NCI-H2227 (cell line): ENCODE measurements at regions not wholly inside any gene's neighbourhood (a gene's known extent, or its start where the extent isn't known, plus 50 kb on each side); places are given as distances from the start of the nearest gene placed in this dataset.

Experiments used
- DNase-seq: peaks from one replicate; lab custom pipeline; 2025; ENCODE audit not compliant: unreplicated experiment; lab: John Stamatoyannopoulos, UW

DNA sequence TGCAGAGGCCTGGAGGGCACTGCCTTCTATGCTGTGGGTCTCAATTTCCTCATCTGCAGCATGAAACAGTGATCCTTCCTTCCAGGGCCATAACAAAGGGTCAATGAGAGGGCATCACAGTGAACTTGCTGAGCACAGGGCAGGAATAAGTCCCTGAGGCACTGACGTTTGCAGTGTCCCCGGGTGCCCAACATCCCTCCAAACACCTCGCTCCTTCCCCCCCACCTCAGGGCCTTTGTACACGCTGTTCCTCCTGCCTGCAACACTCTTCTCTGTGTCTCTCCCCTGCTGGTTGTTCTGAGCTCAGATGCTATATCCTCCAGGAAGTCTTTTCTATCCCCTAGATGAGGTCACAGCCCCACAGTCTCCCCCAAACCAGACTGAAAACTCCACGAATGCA lies 59.7 kb upstream of the TCF20 start:
- DNase-seq, result no peak

DNA sequence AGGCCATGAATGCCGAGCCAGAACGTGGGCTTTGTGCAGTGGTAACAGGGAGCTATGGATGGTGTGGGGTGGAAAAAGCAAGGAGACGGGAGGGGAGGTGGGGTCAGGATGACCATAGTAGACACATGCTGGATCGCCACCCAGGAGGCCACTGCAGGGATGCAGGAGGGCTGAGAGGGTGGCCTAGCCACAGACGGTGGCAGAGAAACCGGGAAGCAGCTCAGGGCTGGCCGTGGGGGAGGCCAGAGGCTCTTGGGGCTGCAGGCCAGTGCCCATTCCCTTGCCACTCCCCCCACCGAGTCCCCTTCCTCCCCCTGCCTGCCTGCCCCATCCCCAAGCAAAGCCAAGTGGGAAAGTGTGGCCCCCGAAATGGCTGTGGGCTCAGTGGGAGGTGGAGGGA lies 59.1 kb upstream of the TCF20 start:
- no peak for DNase-seq

DNA sequence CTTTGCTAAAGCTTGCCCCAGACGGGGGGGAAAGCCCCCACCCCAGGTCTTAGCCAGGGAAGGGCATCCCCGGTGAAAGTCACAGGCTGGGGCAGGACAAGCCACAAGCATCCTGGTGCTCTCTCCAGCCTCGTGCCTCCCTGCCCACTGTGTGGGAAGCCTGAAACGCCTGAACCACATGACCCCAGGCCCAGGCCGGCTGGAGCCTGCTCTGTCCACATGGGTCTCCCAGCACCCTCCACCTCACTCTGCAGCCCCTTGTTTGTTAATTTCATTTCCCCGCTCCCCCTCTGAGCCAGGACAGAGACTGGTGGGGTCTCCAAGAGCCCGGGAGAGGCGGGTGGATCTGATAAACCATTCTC lies 58.3 kb upstream of the TCF20 start:
- no peak for DNase-seq

DNA sequence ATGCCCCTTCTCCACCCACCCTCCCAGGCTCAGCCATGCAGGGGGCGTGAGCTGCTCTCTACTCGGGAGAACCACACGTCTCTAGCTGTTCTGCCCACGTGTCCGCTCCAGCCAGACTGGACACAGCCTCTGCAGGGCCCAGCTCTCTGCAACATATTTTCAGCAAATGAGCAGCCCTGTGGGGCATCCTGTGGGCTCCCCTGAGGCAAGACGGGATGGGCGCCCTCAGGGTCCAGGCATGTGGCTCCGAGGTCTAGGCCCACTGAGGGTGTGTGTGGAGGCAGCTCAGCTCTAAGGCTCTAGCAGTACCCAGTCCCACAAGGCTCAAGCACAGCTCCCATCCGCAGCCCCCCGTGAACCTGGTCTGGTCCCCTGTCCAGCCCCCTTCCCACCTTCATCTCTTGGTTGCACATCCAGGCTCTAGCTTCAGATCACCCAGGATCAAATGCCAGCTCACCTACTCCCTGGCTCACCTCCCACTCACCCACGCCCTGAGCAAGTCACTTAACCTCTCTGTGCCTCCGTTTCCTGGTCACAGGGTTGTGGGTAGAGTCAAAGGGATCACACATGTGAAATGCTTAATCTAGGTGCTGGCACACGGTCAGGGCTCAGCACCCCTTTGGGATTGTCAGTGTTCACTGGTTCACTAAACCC lies 57.8 kb upstream of the TCF20 start:
- DNase-seq, result no peak

DNA sequence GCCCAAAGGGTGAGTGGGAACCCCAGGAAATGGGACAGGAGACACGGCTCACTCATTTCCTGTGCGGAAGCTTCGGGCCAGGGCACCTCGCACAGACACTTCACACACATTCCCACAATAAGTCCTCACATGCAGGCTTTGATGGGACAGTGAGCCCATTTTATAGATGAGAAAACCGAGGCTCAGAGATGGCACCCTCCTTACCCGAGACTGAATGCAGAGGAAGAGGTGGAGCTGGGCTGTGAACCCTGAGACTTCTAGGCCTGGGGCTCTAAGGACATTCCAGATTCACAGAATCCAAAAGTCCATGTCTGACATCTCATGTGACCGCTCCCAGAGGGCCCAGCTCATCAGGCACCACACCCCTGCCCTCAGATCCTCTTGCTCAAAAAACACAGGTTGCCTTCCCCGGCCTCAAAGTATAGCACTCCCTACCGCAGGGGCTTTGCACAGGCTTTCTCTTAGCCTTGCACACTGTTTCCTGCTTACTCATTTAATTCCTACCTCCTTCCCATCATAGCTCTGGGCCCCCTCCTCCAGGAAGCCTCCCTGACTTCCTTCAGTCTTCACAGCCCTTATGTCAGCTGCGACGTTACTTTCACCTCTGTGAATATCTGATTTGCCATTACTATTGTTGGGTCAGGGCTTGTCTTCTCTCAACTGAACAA lies 57.1 kb upstream of the TCF20 start:
- DNase-seq, result no peak

DNA sequence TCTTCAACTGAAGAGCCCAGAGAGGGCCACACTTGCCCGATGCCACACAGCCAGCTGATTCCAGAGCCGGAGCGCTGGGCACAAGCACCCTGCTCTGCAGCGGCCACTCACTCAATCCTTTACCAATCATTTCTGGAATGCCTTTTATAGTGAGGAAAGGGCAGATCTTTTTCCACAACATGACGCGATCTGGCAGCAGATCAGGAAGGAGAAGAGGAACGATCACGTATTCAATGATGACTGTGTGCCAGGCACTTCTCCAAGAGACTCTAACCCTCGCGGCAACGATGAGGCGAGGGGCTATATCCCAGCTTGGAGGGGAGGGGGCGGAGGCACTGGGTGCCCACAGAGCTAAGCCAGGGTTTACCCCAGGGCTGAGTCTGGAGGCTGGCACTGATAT lies 56.3 kb upstream of the TCF20 start:
- DNase-seq, result no peak

DNA sequence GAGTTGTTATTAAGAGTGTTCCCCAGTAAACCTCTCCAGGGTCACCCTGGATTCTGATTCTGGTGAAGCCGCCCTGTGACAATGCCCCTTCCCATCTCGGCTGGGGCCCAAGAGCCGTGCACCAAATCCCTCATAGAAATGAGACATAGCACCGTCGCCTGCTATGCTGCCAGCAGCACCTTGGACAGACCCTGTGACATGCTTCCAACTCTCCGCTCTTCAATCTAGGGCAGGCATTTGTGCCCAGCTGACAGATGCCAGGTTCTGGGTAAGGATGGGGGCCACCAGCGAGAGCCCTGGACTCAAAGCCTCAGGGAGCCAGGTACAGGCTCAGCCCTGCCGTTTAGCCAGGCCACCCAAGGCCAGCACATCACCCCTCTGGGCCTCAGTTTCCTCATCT lies 55.8 kb upstream of the TCF20 start:
- no peak for DNase-seq

DNA sequence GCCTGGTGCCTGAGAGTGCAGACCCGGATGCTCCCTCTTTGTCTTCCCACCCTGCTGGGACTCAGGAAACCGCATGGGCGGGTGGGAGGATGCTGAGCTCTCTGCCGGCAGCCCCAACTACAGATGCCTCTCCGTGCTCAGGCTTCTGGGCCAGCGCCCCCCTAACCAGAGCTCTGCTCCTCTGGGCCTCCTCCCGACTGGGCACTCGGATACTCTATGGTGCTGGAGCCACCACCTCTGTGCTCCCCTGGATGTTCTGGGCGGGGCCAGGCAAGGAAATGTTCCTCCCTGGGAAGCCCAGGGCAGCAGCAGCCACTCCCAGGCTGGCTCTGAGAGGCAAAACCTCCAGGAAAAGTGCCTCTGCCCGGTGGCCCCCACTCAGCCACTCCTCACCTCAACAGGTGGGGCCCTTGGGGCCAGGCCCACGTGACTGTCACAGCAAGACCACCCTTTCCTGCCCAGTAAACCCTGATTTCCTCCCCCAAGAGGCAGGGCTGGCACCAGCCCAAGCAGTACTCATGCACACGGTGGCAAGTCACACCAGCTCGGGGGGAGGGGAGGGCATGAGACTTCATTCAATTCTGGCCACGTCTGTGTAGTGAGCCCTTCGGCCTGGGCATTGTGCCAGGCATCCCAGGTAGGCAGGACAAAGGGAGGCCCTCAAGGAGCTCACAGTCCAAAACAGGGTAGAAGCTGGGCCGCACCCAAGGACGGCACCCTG lies 54.7 kb upstream of the TCF20 start:
- DNase-seq, result peak; percentile 27

DNA sequence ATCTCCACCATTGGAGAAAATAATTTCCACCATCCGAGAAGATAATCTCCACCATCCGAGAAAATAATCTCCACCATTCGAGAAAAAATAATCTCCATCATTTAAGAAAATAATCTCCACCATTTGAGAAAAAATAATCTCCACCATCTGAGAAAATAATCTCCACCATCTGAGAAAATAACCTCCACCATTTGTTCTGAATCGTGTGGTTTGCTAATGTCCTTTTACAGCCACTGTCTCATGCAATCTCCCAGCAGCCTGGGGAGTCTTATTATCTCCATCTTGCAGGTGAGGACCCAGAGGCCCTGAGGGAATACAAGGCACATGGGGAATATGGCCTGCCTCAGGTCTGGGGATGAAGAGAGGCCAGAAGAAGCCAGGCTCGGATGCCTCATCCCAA lies 54.1 kb upstream of the TCF20 start:
- DNase-seq, result no peak

DNA sequence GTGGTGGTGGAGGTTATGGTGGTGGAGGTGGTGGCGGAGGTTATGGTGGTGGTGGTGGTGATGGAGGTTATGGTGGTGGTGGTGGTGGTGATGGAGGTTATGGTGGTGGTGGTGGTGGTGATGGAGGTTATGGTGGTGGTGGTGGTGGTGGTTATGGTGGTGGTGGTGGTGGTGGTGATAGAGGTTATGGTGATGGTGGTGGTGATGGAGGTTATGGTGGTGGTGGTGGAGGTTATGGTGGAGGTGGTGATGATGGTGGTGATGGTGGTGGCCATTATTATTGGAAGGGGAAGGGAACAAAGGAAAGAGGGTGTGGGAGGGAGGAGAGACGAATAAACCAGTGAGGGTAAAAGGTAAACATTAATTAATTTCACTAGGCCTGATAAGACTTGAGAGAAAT lies 53.5 kb upstream of the TCF20 start:
- no peak for DNase-seq

DNA sequence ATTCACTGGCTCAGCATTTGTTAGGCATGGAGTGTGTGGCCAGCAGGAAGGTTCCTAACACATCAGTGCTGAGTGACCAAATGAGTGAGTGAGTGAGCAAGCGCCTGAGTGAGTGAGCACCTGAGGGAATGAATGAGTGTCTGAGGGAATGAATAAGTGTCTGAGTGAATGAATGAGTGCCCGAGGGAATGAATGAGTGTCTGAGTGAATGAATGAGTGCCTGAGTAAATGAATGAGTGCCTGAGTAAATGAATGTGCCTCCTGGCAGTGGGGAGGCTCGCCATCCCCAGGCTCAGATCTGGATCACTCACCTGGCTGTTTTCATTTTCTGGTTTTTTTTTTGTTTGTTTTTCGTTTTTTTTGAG lies 52.1 kb upstream of the TCF20 start:
- DNase-seq, result no peak

DNA sequence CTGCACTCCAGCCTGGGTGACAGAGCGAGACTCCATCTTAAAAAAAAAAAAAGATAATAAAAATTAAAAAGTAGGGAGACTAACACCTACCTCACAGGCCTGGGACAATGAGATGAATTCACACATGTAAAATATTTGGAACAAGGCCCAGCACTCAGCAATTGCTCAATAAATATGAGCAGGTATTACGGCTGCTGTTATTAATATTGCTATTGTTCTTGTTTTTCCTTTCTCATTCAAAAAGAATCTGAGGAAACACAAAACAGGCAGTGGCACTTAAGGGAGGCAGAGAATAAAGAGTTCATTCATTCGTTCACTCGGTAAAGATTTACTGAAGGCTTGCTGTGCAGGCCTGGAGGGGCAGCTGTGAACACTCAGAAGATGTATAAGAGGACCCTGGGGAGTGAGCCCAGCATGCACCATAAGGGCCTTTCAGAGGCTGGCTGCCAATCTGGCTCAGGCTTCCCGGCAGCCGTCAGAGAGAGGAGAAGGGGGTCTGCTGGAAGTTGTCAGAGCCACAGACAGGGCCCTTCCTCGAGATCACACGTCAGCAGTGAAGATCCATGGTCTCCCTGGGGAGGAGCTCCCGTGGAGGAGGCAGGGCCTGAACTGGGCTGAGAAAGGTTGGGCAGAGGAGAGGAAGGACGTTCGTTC lies 51.6 kb upstream of the TCF20 start:
- DNase-seq, result no peak

DNA sequence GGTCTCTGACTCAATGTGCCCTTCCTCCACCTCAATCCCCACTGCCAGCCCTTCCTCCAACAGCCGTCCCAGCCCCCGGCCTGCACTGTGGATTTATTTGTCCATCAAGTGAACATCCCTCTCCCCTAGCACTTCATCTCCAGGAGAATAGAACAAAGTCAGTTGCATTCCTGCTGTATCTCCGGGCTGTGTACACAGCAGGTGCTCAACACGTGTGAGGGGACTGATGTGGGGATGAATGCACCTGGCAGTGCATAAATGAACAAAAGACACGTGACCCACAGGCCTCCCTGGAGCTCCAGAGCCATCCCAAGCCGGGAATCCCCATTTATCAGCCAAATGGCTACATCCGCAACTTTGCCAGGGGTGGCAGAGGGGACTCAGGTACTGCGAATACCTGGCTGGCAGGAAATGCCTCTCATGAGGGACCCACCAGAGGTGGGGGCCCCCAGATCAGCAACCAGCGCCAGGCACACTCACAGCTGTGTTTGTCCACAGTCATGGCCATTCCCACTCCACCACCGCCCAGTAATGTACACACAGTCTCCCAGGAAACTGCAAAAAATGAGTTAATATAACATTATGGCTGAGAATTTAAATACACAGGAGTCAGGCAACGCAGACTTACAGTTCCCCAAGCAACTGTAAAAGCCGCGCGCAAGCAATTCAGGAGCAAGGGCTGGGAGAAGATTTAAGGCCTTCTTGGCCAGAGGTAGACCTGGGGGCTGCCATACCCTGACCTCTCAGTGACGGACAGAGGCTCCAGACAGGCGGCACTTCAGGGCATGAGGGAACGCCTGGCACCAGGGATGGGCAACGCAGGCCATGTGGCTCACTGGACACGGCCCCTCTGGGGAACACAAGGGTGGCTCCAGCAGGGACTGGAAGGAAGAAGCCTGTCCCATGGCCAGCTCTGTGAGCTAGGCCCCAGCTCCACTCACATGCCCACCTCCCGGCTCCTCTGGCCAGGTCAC lies 50.3 kb upstream of the TCF20 start:
- no peak for DNase-seq
